HG03442 (cell line): ENCODE measurements at regions not wholly inside any gene's neighbourhood (a gene's known extent, or its start where the extent isn't known, plus 50 kb on each side); places are given as distances from the start of the nearest gene placed in this dataset.

Experiments used
- ATAC-seq: cut with Tn5 transposase; IDR thresholded peaks from one replicate; pipeline ENCODE4 v1.9.1; 2021; ENCODE audit warnings: mild to moderate bottlenecking, moderate library complexity; ENCODE audit not compliant: unreplicated experiment

- no peak for ATAC-seq
Observed at GRCh38 chr4:24121395-24122175, 231.7 kb upstream of the PPARGC1A start.

GRCh38 chr4:24117975-24118374 is 228.1 kb upstream of the PPARGC1A start:
- no peak for ATAC-seq

- ATAC-seq: no peak
Observed at GRCh38 chr4:24116107-24116506, 226.3 kb upstream of the PPARGC1A start.

GRCh38 chr4:24114919-24115500 is 225.2 kb upstream of the PPARGC1A start:
- no peak for ATAC-seq

GRCh38 chr4:24114444-24114843 is 224.6 kb upstream of the PPARGC1A start:
- ATAC-seq: no peak

GRCh38 chr4:24112466-24112865 is 222.6 kb upstream of the PPARGC1A start:
- ATAC-seq: no peak

- ATAC-seq: no peak
Observed at GRCh38 chr4:24108567-24108966, 218.7 kb upstream of the PPARGC1A start.

- ATAC-seq: no peak
Observed at GRCh38 chr4:24105327-24106038, 215.6 kb upstream of the PPARGC1A start.

GRCh38 chr4:24104158-24104565 is 214.3 kb upstream of the PPARGC1A start:
- ATAC-seq: no peak

GRCh38 chr4:24103434-24104157 is 213.7 kb upstream of the PPARGC1A start:
- no peak for ATAC-seq

GRCh38 chr4:24102621-24103020 is 212.8 kb upstream of the PPARGC1A start:
- no peak for ATAC-seq

GRCh38 chr4:24096603-24097002 is 206.8 kb upstream of the PPARGC1A start:
- no peak for ATAC-seq

GRCh38 chr4:24094726-24095125 is 204.9 kb upstream of the PPARGC1A start:
- ATAC-seq: no peak

- ATAC-seq: no peak
Observed at GRCh38 chr4:24093446-24093845, 203.6 kb upstream of the PPARGC1A start.

- ATAC-seq: no peak
Observed at GRCh38 chr4:24091639-24092233, 201.9 kb upstream of the PPARGC1A start.

- ATAC-seq: no peak
Observed at GRCh38 chr4:24089851-24090534, 200.1 kb upstream of the PPARGC1A start.

GRCh38 chr4:24080871-24081270 is 191.0 kb upstream of the PPARGC1A start:
- no peak for ATAC-seq

- ATAC-seq: no peak
Observed at GRCh38 chr4:24078347-24078962, 188.6 kb upstream of the PPARGC1A start.

- ATAC-seq: no peak
Observed at GRCh38 chr4:24076811-24077210, 187.0 kb upstream of the PPARGC1A start.

GRCh38 chr4:24073948-24074347 is 184.1 kb upstream of the PPARGC1A start:
- no peak for ATAC-seq
